Upper lobe of left lung (tissue), 6 donors: ENCODE measurements at regions not wholly inside any gene's neighbourhood (a gene's known extent, or its start where the extent isn't known, plus 50 kb on each side); places are given as distances from the start of the nearest gene placed in this dataset.

Experiments
- ATAC-seq, 2 donors: fragments of 200-7000 bp; cut with Tn5 transposase; one replicate each; pipeline ENCODE4 v1.9.1; 2022; ENCODE audit warnings: mild to moderate bottlenecking in 2 of 2, moderate library complexity in 2 of 2; ENCODE audit not compliant: low FRiP score in 2 of 2
- DNase-seq, 2 donors: peaks; one replicate each; pipeline ENCODE4 v3.0.0-alpha.2; 2019 to 2020
- H3K27ac ChIP-seq, 4 donors: fragments of 200-600 bp; sonication (generic); one replicate each; pipeline ENCODE4 v1.5.1; 2016 to 2019
- H3K27me3 ChIP-seq, 4 donors: fragments of 200-600 bp; sonication (generic); one replicate each; pipeline ENCODE4 v1.5.1; 2017 to 2019
- H3K36me3 ChIP-seq, 4 donors: fragments of 200-600 bp; sonication (generic); one replicate each; pipeline ENCODE4 v1.5.1; 2016 to 2019
- H3K4me1 ChIP-seq, 4 donors: fragments of 200-600 bp; sonication (generic); one replicate each; pipeline ENCODE4 v1.5.1; 2018 to 2019
- H3K4me3 ChIP-seq, 4 donors: fragments of 200-600 bp; sonication (generic); one replicate each; pipeline ENCODE4 v1.5.1; 2017 to 2019; ENCODE audit warnings: mild to moderate bottlenecking in 2 of 4, moderate library complexity in 1 of 4
- H3K9me3 ChIP-seq, 4 donors: fragments of 200-600 bp; sonication (generic); one replicate each; pipeline ENCODE4 v1.5.1; 2018 to 2019
- EP300 ChIP-seq, 4 donors: sonication (generic); formaldehyde crosslinking; IDR thresholded peaks; one replicate each; pipeline ENCODE4 v1.5.1; 2017; ENCODE audit warnings: antibody characterized with exemption in 4 of 4, control low read depth in 2 of 4
- POLR2A ChIP-seq, 4 donors: fragments of 450-650 bp; IDR thresholded peaks; one replicate each; pipeline ENCODE4 v1.5.1; 2016 to 2017; ENCODE audit warnings: antibody characterized with exemption in 4 of 4, mild to moderate bottlenecking in 2 of 4
- POLR2AphosphoS5 ChIP-seq, 2 donors: sonication (generic); formaldehyde crosslinking; IDR thresholded peaks; one replicate each; pipeline ENCODE4 v1.5.1; 2017; ENCODE audit warnings: antibody characterized with exemption in 2 of 2
- WGBS, 2 donors: methylation state at CpG; one replicate each; pipeline ENCODE4 v1.1.5; 2017 to 2018; 5-methylcytosine and 5-hydroxymethylcytosine counted together
- TF ChIP-seq, protein P1 (sequence below), 6 experiments: fragments of 450-650 bp in 4 of 6; fragments of 200-600 bp in 2 of 6; sonication (generic) in 2 of 6; IDR thresholded peaks; one replicate each; pipeline ENCODE4 v1.5.1; 2016 to 2019; ENCODE audit warnings: antibody characterized with exemption in 6 of 6
- donor health status: DM: no; HTN: no; CAD: no; lungs with moderate emphysema.
- donor health status: DM: no; HTN: yes; CAD: no; lungs with severe emphysema.

- TF ChIP-seq EP300 (IDR thresholded peaks at IDR 0.05) (no peak), POLR2A (IDR thresholded peaks at IDR 0.05) (no peak), POLR2AphosphoS5 (IDR thresholded peaks at IDR 0.05) (no peak)
- TF ChIP-seq, protein P1, sequence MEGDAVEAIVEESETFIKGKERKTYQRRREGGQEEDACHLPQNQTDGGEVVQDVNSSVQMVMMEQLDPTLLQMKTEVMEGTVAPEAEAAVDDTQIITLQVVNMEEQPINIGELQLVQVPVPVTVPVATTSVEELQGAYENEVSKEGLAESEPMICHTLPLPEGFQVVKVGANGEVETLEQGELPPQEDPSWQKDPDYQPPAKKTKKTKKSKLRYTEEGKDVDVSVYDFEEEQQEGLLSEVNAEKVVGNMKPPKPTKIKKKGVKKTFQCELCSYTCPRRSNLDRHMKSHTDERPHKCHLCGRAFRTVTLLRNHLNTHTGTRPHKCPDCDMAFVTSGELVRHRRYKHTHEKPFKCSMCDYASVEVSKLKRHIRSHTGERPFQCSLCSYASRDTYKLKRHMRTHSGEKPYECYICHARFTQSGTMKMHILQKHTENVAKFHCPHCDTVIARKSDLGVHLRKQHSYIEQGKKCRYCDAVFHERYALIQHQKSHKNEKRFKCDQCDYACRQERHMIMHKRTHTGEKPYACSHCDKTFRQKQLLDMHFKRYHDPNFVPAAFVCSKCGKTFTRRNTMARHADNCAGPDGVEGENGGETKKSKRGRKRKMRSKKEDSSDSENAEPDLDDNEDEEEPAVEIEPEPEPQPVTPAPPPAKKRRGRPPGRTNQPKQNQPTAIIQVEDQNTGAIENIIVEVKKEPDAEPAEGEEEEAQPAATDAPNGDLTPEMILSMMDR (IDR thresholded peaks at IDR 0.05): no peak
- no peak overlapping the region for H3K27ac ChIP-seq
- ATAC-seq: no peak
- H3K9me3 ChIP-seq: no peaks in the 10 kb centered on the region
- no peak for DNase-seq
- H3K27me3 ChIP-seq: no peaks in the 10 kb centered on the region
- H3K4me3 ChIP-seq: no peak overlapping the region
- H3K36me3 ChIP-seq: no peaks in the 10 kb centered on the region
- H3K4me1 ChIP-seq: no peaks in the 10 kb centered on the region
Measured at GRCh38 chr5:145360936-145361335, 474.2 kb downstream of the PRELID2 start.

- ATAC-seq: no peak
- WGBS, 2 donors: 78 to 86% methylated on average over 1 of the region's 1 CpG
Measured at GRCh38 chr5:145350513-145350912, 484.6 kb downstream of the PRELID2 start.

DNA sequence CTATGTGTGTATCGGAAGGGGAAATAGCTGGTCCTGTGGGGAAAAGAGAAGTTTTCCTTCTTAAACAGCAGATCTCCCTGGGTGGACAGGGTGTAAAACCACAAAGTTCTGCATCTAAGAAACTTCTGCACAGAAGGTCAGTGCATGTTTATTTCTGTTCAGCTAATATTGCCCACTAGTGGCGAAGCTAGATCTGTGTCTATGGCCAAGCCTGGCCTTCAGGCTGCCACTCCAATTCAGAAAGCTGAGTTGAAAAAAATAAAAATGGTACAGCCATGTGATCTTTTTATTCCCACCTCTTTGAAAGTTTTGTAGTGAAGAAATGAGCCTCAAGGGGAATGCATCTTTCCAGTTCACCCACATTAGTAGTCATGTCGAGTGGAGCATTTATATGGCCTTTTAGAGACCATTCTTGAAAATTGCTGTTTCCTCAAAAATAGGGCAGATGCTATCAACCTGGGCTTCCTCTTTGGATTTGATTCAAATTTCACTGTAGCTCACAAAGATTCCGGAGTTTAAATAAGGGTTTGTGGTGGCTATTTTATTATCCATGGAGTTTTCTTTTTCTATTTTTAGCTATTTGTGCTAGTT, 488.0 kb downstream of the PRELID2 start:
- Histone ChIP-seq H3K4me1 (no peaks in the 10 kb centered on the region), H3K4me3 (no peak overlapping the region), H3K9me3 (no peaks in the 10 kb centered on the region), H3K36me3 (no peaks in the 10 kb centered on the region), H3K27me3 (no peaks in the 10 kb centered on the region), H3K27ac (no peak overlapping the region)
- ATAC-seq (no peak), DNase-seq (no peak)
- TF ChIP-seq, protein P1 (IDR thresholded peaks at IDR 0.05): peak in 3 of 6 experiments; percentile 13 to 23 (median 17)
- TF ChIP-seq POLR2A (IDR thresholded peaks at IDR 0.05): no peak
- WGBS, 2 donors: 45 to 47% methylated on average over 4 of the region's 4 CpGs

More at GRCh38 chr5:145350513-145350912, 484.6 kb downstream of the PRELID2 start:
- no peaks in the 10 kb centered on the region for H3K9me3 ChIP-seq
- no peaks in the 10 kb centered on the region for H3K27me3 ChIP-seq
- H3K27ac ChIP-seq: no peak overlapping the region
- H3K36me3 ChIP-seq: no peaks in the 10 kb centered on the region
- no peak for DNase-seq
- H3K4me3 ChIP-seq: no peak overlapping the region
- no peaks in the 10 kb centered on the region for H3K4me1 ChIP-seq
- TF ChIP-seq, protein P1 (IDR thresholded peaks at IDR 0.05): no peak
- TF ChIP-seq POLR2A (IDR thresholded peaks at IDR 0.05) (no peak), POLR2AphosphoS5 (IDR thresholded peaks at IDR 0.05) (no peak), EP300 (IDR thresholded peaks at IDR 0.05) (no peak)

GRCh38 chr5:145345511-145346287, 489.4 kb downstream of the PRELID2 start:
- DNase-seq (no peak), ATAC-seq (no peak)
- WGBS, 2 donors: 72 to 75% methylated on average over 3 of the region's 3 CpGs
- no peak for TF ChIP-seq POLR2AphosphoS5 (IDR thresholded peaks at IDR 0.05)
- TF ChIP-seq, protein P1 (IDR thresholded peaks at IDR 0.05): no peak
- no peak for TF ChIP-seq POLR2A (IDR thresholded peaks at IDR 0.05)
- no peak for TF ChIP-seq EP300 (IDR thresholded peaks at IDR 0.05)
- Histone ChIP-seq H3K27ac (no peak overlapping the region), H3K4me3 (no peak overlapping the region), H3K27me3 (no peaks in the 10 kb centered on the region), H3K9me3 (no peaks in the 10 kb centered on the region), H3K36me3 (no peaks in the 10 kb centered on the region), H3K4me1 (no peaks in the 10 kb centered on the region)

GRCh38 chr5:145341842-145342241, 493.3 kb downstream of the PRELID2 start:
- DNase-seq (no peak), ATAC-seq (no peak)
- H3K36me3 ChIP-seq: no peaks in the 10 kb centered on the region
- WGBS, 2 donors: 90 to 97% methylated on average over 1 of the region's 1 CpG
- no peaks in the 10 kb centered on the region for H3K9me3 ChIP-seq
- TF ChIP-seq, protein P1 (IDR thresholded peaks at IDR 0.05): no peak
- TF ChIP-seq EP300 (IDR thresholded peaks at IDR 0.05) (no peak), POLR2A (IDR thresholded peaks at IDR 0.05) (no peak), POLR2AphosphoS5 (IDR thresholded peaks at IDR 0.05) (no peak)
- no peaks in the 10 kb centered on the region for H3K4me1 ChIP-seq
- H3K4me3 ChIP-seq: no peak overlapping the region
- no peak overlapping the region for H3K27ac ChIP-seq
- H3K27me3 ChIP-seq: no peaks in the 10 kb centered on the region
